GM23248 (cell line): ENCODE measurements at regions not wholly inside any gene's neighbourhood (a gene's known extent, or its start where the extent isn't known, plus 50 kb on each side); places are given as distances from the start of the nearest gene placed in this dataset.
A peak's percentile ranks its signal among the peaks of the same experiment; 100 is the strongest.

ENCODE experiments used
- DNase-seq: peaks from one replicate; pipeline ENCODE4 v3.0.0-alpha.2; 2015
- H2AFZ ChIP-seq: fragments of 200-600 bp; sonication (generic); 2 replicates; pipeline ENCODE4 v1.6.1; 2016; ENCODE audit warnings: antibody characterized with exemption
- H3F3A ChIP-seq: fragments of 200-600 bp; sonication (generic); 2 replicates; pipeline ENCODE4 v1.6.1; 2016; ENCODE audit warnings: mild to moderate bottlenecking, antibody characterized with exemption, mixed run types; ENCODE audit not compliant: insufficient read depth
- H3K27ac ChIP-seq: fragments of 200-600 bp; sonication (generic); 2 replicates; pipeline ENCODE4 v1.5.1; 2016; ENCODE audit warnings: mild to moderate bottlenecking
- H3K27me3 ChIP-seq: fragments of 200-600 bp; sonication (generic); replicated peaks from 2 replicates; pipeline ENCODE4 v1.6.1; 2016; ENCODE audit warnings: mild to moderate bottlenecking; ENCODE audit not compliant: insufficient read depth
- H3K36me3 ChIP-seq: fragments of 200-600 bp; sonication (generic); 2 replicates; pipeline ENCODE4 v1.6.1; 2016; ENCODE audit warnings: low read depth, mild to moderate bottlenecking
- H3K4me1 ChIP-seq: fragments of 200-600 bp; sonication (generic); 2 replicates; pipeline ENCODE4 v1.6.1; 2016; ENCODE audit warnings: mild to moderate bottlenecking; ENCODE audit not compliant: insufficient read depth
- H3K4me2 ChIP-seq: fragments of 200-600 bp; sonication (generic); one replicate; pipeline ENCODE4 v1.6.1; 2016; ENCODE audit warnings: mild to moderate bottlenecking; ENCODE audit not compliant: unreplicated experiment
- H3K4me3 ChIP-seq: fragments of 200-600 bp; sonication (generic); 2 replicates; pipeline ENCODE4 v1.5.1; 2016; ENCODE audit warnings: mild to moderate bottlenecking
- H3K79me2 ChIP-seq: fragments of 200-600 bp; sonication (generic); 2 replicates; pipeline ENCODE4 v1.6.1; 2016; ENCODE audit warnings: mild to moderate bottlenecking; ENCODE audit not compliant: insufficient read depth
- H3K9ac ChIP-seq: fragments of 200-600 bp; sonication (generic); 2 replicates; pipeline ENCODE4 v1.6.1; 2016; ENCODE audit warnings: mild to moderate bottlenecking
- H3K9me2 ChIP-seq: fragments of 200-600 bp; sonication (generic); 2 replicates; pipeline ENCODE4 v1.6.1; 2016; ENCODE audit warnings: mixed run types, mild to moderate bottlenecking, moderate library complexity; ENCODE audit not compliant: insufficient read depth
- H3K9me3 ChIP-seq: fragments of 200-600 bp; sonication (generic); one replicate; pipeline ENCODE4 v1.6.1; 2017; ENCODE audit warnings: low read depth
- H4K20me1 ChIP-seq: fragments of 200-600 bp; sonication (generic); 2 replicates; pipeline ENCODE4 v1.6.0; 2016; ENCODE audit not compliant: insufficient read depth
- EZH2 ChIP-seq: fragments of 200-600 bp; sonication (generic); IDR thresholded peaks from 2 replicates; pipeline ENCODE4 v1.6.1; 2018; ENCODE audit warnings: antibody characterized with exemption, mild to moderate bottlenecking; ENCODE audit not compliant: insufficient read depth, poor library complexity, severe bottlenecking
- EZH2phosphoT487 ChIP-seq: fragments of 200-600 bp; sonication (generic); IDR thresholded peaks from 2 replicates; pipeline ENCODE4 v1.6.1; 2018; ENCODE audit warnings: antibody characterized with exemption, moderate library complexity, mild to moderate bottlenecking, low read depth; ENCODE audit not compliant: insufficient read depth
- WGBS, 2 experiments: methylation state at CpG; one replicate each; pipeline ENCODE4 v1.1.6; 2015 to 2017; ENCODE audit warnings: low lambda C conversion rate in 2 of 2, low coverage in 1 of 2; ENCODE audit errors: missing lambda C conversion rate in 2 of 2; 5-methylcytosine and 5-hydroxymethylcytosine counted together
- in situ Hi-C: fragments of 300-500 bp; cut with MboI; formaldehyde crosslinking; loops from 2 replicates; pipeline ENCODE4 v1.15.0; 2020

DNA sequence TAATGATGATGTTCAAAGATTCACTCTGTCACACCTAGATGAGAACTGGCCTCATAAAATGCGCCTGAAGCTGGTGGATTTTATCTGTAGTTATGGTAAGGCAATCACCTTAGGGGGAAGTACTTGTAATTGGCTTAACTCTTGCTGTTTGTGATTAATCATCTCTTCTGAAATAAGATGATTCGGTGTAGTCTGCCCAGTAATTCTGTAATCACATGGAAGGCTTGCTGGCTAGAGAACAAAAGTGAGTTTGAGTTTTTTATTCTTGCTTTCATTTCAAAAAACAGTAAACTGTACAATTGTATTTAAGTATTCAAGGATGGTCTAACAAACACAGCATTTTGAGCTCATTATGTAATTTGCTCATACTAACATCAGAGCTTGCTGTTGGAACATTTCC lies 72.1 kb downstream of the OTOL1 start:
- Histone ChIP-seq H4K20me1 (no peaks in the 10 kb centered on the region), H3K9ac (no peak overlapping the region), H3K27ac (no peak overlapping the region), H3K27me3 (no peaks in the 10 kb centered on the region), H3K4me2 (no peak overlapping the region), H3F3A (peaks cover 20% of the 10 kb centered on the region), H3K4me3 (no peak overlapping the region), H3K4me1 (peaks cover 15% of the 10 kb centered on the region), H2AFZ (0 out of 2 replicates have a peak overlapping the region, but pooled peaks have one; percentile 69), H3K79me2 (no peaks in the 10 kb centered on the region), H3K9me3 (no peaks in the 10 kb centered on the region), H3K9me2 (no peaks in the 10 kb centered on the region), H3K36me3 (no peaks in the 10 kb centered on the region)
- in situ Hi-C loops: loop anchor here (25.0 kb wide), 2 partner anchors 694 to 1244 kb away; no protein-coding TSS in a partner anchor
- 48 to 49% methylated on average over 2 of the region's 2 CpGs for whole genome bisulfite sequencing, 2 experiments
- TF ChIP-seq EZH2phosphoT487: no peak
- TF ChIP-seq EZH2: no peak
- DNase-seq: no peak

DNA sequence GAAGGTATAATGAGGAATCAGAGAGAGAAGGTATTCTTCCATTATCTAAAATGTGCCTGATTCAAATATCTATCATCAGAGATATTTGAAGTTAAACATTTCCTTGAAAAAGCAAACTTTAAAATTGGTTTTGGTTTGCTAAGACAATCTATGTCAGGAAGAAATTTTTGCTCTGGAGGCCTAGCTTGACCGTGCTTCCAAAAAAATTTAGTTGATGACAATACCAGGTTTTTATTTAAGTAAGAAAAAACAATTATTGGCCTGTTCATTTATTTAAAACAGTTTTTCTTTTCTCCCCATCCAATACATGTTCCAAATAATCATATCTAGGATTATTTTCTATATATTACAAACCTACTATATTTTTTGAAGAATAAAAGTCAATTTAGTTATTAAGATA lies 75.3 kb downstream of the OTOL1 start:
- no peak overlapping the region for H3K27ac ChIP-seq
- H2AFZ ChIP-seq: no peak overlapping the region
- no peak overlapping the region for H3K9ac ChIP-seq
- H4K20me1 ChIP-seq: no peaks in the 10 kb centered on the region
- peaks cover 15% of the 10 kb centered on the region for H3K4me1 ChIP-seq
- in situ Hi-C loops: loop anchor here (25.0 kb wide), 2 partner anchors 690 to 1240 kb away; no protein-coding TSS in a partner anchor
- H3K4me3 ChIP-seq: no peak overlapping the region
- H3F3A ChIP-seq: peaks cover 20% of the 10 kb centered on the region
- no peak for DNase-seq
- H3K36me3 ChIP-seq: no peaks in the 10 kb centered on the region
- 91 to 98% methylated on average over 1 of the region's 1 CpG for WGBS, 2 experiments
- no peaks in the 10 kb centered on the region for H3K9me2 ChIP-seq
- no peaks in the 10 kb centered on the region for H3K9me3 ChIP-seq
- TF ChIP-seq EZH2phosphoT487 (no peak), EZH2 (no peak)
- no peaks in the 10 kb centered on the region for H3K27me3 ChIP-seq
- H3K79me2 ChIP-seq: no peaks in the 10 kb centered on the region
- no peak overlapping the region for H3K4me2 ChIP-seq

DNA sequence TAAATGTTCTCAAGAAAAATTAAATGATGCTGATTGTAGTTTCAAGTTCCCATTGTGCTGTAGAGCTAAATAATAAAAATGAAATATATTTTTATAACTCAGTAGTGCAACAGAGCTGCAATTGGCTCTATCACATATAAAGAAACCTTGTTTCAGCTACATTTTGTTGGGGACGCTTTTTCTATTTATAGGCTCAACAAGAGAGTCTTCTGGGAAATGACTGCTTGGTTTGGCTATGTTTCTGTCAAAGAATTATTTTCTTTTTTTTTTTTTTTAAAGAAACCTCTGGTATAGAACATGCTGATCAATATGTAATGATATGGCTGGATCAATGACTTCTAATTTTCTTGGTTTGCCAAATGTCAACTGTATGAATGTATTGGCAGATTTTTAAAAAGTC lies 76.5 kb downstream of the OTOL1 start:
- no peaks in the 10 kb centered on the region for H4K20me1 ChIP-seq
- DNase-seq: no peak
- H3K79me2 ChIP-seq: no peaks in the 10 kb centered on the region
- H3K4me1 ChIP-seq: 0 out of 2 replicates have a peak, but pooled peaks cover 6% of the 10 kb centered on the region
- H3K27me3 ChIP-seq: no peaks in the 10 kb centered on the region
- no peaks in the 10 kb centered on the region for H3K9me3 ChIP-seq
- no peaks in the 10 kb centered on the region for H3K36me3 ChIP-seq
- WGBS, 2 experiments: 87 to 90% methylated on average over 1 of the region's 1 CpG
- H3F3A ChIP-seq: peaks cover 9% of the 10 kb centered on the region
- TF ChIP-seq EZH2phosphoT487 (no peak), EZH2 (no peak)
- in situ Hi-C loops: loop anchor here (25.0 kb wide), 2 partner anchors 689 to 1239 kb away; no protein-coding TSS in a partner anchor
- no peak overlapping the region for H3K27ac ChIP-seq
- no peaks in the 10 kb centered on the region for H3K9me2 ChIP-seq
- H2AFZ ChIP-seq: no peak overlapping the region
- no peak overlapping the region for H3K4me2 ChIP-seq
- H3K9ac ChIP-seq: no peak overlapping the region
- H3K4me3 ChIP-seq: no peak overlapping the region

DNA sequence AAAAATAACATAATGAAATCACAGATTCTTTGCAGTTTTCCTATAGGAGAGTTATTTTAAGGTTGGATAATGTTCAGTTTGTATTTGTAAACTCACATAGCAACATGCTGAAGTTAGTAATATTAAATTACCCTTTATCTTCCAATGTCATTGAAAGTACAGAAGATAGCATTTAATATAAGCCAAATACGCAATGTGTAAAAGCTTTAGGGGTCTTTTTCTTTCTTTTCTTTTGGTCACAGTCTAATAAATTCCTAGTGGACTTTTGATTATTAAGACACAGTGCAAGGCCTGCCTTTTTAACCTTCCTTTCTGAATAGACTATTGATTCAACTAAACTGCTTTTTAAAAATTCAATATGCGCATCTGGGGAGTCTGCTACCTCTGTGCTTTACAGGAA lies 79.3 kb downstream of the OTOL1 start:
- in situ Hi-C loops: no loop called here
- Histone ChIP-seq H3K27me3 (no peaks in the 10 kb centered on the region), H3K36me3 (no peaks in the 10 kb centered on the region), H3K9ac (no peak overlapping the region), H3F3A (no peaks in the 10 kb centered on the region), H3K4me2 (no peak overlapping the region), H4K20me1 (no peaks in the 10 kb centered on the region), H2AFZ (no peak overlapping the region), H3K27ac (no peak overlapping the region), H3K9me2 (no peaks in the 10 kb centered on the region), H3K4me3 (no peak overlapping the region), H3K4me1 (no peaks in the 10 kb centered on the region), H3K9me3 (no peaks in the 10 kb centered on the region), H3K79me2 (no peaks in the 10 kb centered on the region)
- 85 to 86% methylated on average over 2 of the region's 2 CpGs for WGBS, 2 experiments
- TF ChIP-seq EZH2phosphoT487: no peak
- TF ChIP-seq EZH2: no peak
- DNase-seq: no peak

DNA sequence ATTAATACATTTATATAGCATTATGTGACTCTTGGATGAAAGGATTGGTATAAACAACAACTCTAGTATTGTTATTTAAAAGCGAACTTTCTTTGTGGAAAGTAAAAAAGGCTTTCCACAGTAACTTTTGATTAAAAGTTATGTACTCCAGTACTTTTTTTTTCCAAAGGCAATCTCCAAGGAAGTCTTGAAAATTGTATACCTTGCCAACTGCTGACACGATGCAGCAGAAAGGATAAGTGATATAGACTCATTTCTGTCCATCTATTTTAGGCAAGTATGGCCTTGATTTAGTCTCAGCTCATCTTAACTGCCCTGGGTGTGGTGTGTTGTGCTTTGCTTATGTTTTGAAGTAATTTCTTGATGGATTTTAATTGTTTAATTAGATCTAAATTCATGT lies 79.7 kb downstream of the OTOL1 start:
- Histone ChIP-seq H3K27me3 (no peaks in the 10 kb centered on the region), H3K4me2 (no peak overlapping the region), H2AFZ (peak overlapping the region; percentile 37), H3K4me3 (no peak overlapping the region), H3K27ac (no peak overlapping the region), H3K9ac (no peak overlapping the region), H4K20me1 (no peaks in the 10 kb centered on the region), H3K4me1 (no peaks in the 10 kb centered on the region), H3K9me2 (no peaks in the 10 kb centered on the region), H3K36me3 (no peaks in the 10 kb centered on the region), H3K9me3 (no peaks in the 10 kb centered on the region), H3F3A (no peaks in the 10 kb centered on the region), H3K79me2 (no peaks in the 10 kb centered on the region)
- TF ChIP-seq EZH2 (no peak), EZH2phosphoT487 (no peak)
- WGBS, 2 experiments: 21 to 48% methylated on average over 2 of the region's 2 CpGs
- in situ Hi-C loops: no loop called here
- no peak for DNase-seq
